HG03025 (cell line): ENCODE measurements at regions not wholly inside any gene's neighbourhood (a gene's known extent, or its start where the extent isn't known, plus 50 kb on each side); places are given as distances from the start of the nearest gene placed in this dataset.

Source experiments
- ATAC-seq: cut with Tn5 transposase; IDR thresholded peaks from one replicate; pipeline ENCODE4 v1.9.1; 2021; ENCODE audit warnings: mild to moderate bottlenecking, moderate library complexity; ENCODE audit not compliant: unreplicated experiment, low FRiP score

- no peak for ATAC-seq
Observed at GRCh38 chr10:29176845-29177832, 111.7 kb upstream of the LYZL1 start.

GRCh38 chr10:29181936-29182335, 106.9 kb upstream of the LYZL1 start:
- ATAC-seq = no peak

- no peak for ATAC-seq
Observed at GRCh38 chr10:29183301-29183945, 105.4 kb upstream of the LYZL1 start.

- no peak for ATAC-seq
Observed at GRCh38 chr10:29184205-29185000, 104.5 kb upstream of the LYZL1 start.

GRCh38 chr10:29185050-29185449, 103.8 kb upstream of the LYZL1 start:
- no peak for ATAC-seq

- no peak for ATAC-seq
Observed at GRCh38 chr10:29186221-29186620, 102.6 kb upstream of the LYZL1 start.

GRCh38 chr10:29189256-29189655, 99.6 kb upstream of the LYZL1 start:
- no peak for ATAC-seq

GRCh38 chr10:29191674-29192073, 97.2 kb upstream of the LYZL1 start:
- no peak for ATAC-seq

GRCh38 chr10:29199339-29199738, 89.5 kb upstream of the LYZL1 start:
- no peak for ATAC-seq

GRCh38 chr10:29199941-29200679, 88.8 kb upstream of the LYZL1 start:
- no peak for ATAC-seq

GRCh38 chr10:29202386-29202940, 86.4 kb upstream of the LYZL1 start:
- no peak for ATAC-seq

- no peak for ATAC-seq
Observed at GRCh38 chr10:29203432-29203831, 85.4 kb upstream of the LYZL1 start.

GRCh38 chr10:29204070-29204800, 84.6 kb upstream of the LYZL1 start:
- no peak for ATAC-seq

- ATAC-seq = no peak
Observed at GRCh38 chr10:29205787-29206186, 83.1 kb upstream of the LYZL1 start.

- no peak for ATAC-seq
Observed at GRCh38 chr10:29208845-29209244, 80.0 kb upstream of the LYZL1 start.

- ATAC-seq = no peak
Observed at GRCh38 chr10:29209830-29210229, 79.0 kb upstream of the LYZL1 start.

- no peak for ATAC-seq
Observed at GRCh38 chr10:29210266-29210868, 78.5 kb upstream of the LYZL1 start.

- no peak for ATAC-seq
Observed at GRCh38 chr10:29212597-29212996, 76.3 kb upstream of the LYZL1 start.

- no peak for ATAC-seq
Observed at GRCh38 chr10:29214551-29214950, 74.3 kb upstream of the LYZL1 start.
